ENCODE measurements at regions not wholly inside any gene's neighbourhood (a gene's known extent, or its start where the extent isn't known, plus 50 kb on each side); places are given as distances from the start of the nearest gene placed in this dataset.

DNA sequence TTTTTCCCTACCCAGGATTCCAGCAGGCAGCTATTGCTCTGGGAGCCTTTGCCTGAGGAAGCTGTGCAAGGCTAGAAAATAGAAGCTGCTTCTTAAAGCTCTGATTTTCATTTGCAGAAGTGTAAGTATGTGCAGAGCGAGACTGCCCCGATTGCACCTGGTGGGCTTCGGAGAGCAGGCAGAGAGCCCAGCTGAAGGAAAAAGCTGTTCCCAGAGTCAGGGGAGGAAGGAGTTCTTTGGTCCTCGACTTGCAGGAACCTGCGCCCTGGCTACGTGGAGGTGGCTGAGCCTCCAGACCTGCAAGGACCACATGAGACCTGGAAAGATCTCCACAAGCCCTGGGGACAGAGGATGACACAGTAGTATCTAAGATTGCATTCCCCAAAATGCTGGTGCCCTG is 235.0 kb upstream of the ARGLU1 start:
- Histone ChIP-seq H3K27ac (ENCODE audit: insufficient read length, low read depth, low read length) (no peak overlapping the region), H2AK5ac (ENCODE audit: insufficient read length, low read length) (no peak overlapping the region), H3K56ac (ENCODE audit: insufficient read length, low read depth, low read length) (no peak overlapping the region), H2BK120ac (ENCODE audit: low read depth, low read length, poor library complexity, severe bottlenecking) (no peak overlapping the region), H4K5ac (ENCODE audit: insufficient read length, low read depth, low read length) (no peak overlapping the region), H3K79me1 (ENCODE audit: insufficient read depth, low read depth, low read length, poor library complexity, severe bottlenecking) (no peaks in the 10 kb centered on the region), H3T11ph (ENCODE audit: low read length) (no peak overlapping the region), H3K9me3 (ENCODE audit: control insufficient read depth, low read depth, low read length) (no peaks in the 10 kb centered on the region), H3K4ac (ENCODE audit: low read depth, low read length) (no peak overlapping the region), H3K79me2 (ENCODE audit: insufficient read depth, low read length) (no peaks in the 10 kb centered on the region), H2BK5ac (ENCODE audit: insufficient read length, low read length) (no peak overlapping the region), H3K18ac (ENCODE audit: insufficient read length, low read depth, low read length) (no peak overlapping the region), H2BK20ac (ENCODE audit: low read depth, low read length, poor library complexity, severe bottlenecking) (no peak overlapping the region), H4K20me1 (ENCODE audit: control insufficient read depth, insufficient read depth, insufficient read length) (no peaks in the 10 kb centered on the region), H3K23ac (ENCODE audit: insufficient read length, low read depth, low read length) (no peak overlapping the region), H3K23me2 (ENCODE audit: insufficient read length, low read depth, low read length, poor library complexity, severe bottlenecking) (no peaks in the 10 kb centered on the region), H3K27me3 (ENCODE audit: insufficient read depth, low read length) (peaks cover 12% of the 10 kb centered on the region; the same call in 1 of the 2 replicates), H4K91ac (ENCODE audit: insufficient read length, low read depth, low read length) (no peak overlapping the region), H3K14ac (ENCODE audit: insufficient read depth, low read length) (no peak overlapping the region), H2AFZ (ENCODE audit: low read length) (no peak overlapping the region), H4K8ac (replicated peaks; ENCODE audit: insufficient read length, low read depth, low read length) (no peak overlapping the region), H3K4me2 (ENCODE audit: insufficient read depth, insufficient read length, low read length) (no peak overlapping the region), H3K9ac (ENCODE audit: extremely low read depth, insufficient read length, low read length) (no peak overlapping the region), H3K4me1 (ENCODE audit: insufficient read depth, low read length) (peaks cover 14% of the 10 kb centered on the region), H2BK12ac (ENCODE audit: insufficient read length, low read depth, low read length) (no peak overlapping the region), H2BK15ac (ENCODE audit: low read depth, low read length) (no peak overlapping the region)
- H3K4me1 Mint-ChIP-seq: peaks cover 46 to 52% of the 10 kb centered on the region in 2 experiments
- H3K4me3 Mint-ChIP-seq: no peak overlapping the region
- peak; percentile 41 for DNase-seq
- H3K27ac Mint-ChIP-seq: peak overlapping the region in 2 of 3 experiments; percentile 18; a peak in 1 of 7 replicates
- no CpG with 5 or more reads among the region's 6 CpGs for WGBS (ENCODE audit: extremely low coverage, insufficient read length, low lambda C conversion rate)
- H3K27me3 Mint-ChIP-seq (ENCODE audit: low read depth): peaks cover 13% of the 10 kb centered on the region
- TF ChIP-seq CTCF (conservative IDR thresholded peaks at IDR 0.05): no peak
- H3K36me3 Mint-ChIP-seq (ENCODE audit: insufficient read depth in 1 of 3, low read depth in 3 of 3): no peaks in the 10 kb centered on the region
- H3K9me3 Mint-ChIP-seq: no peaks in the 10 kb centered on the region; a peak in 2 of 5 replicates

Measured in H9 (cell line).